OCI-LY3 (cell line): ENCODE measurements at regions not wholly inside any gene's neighbourhood (a gene's known extent, or its start where the extent isn't known, plus 50 kb on each side); places are given as distances from the start of the nearest gene placed in this dataset.
"Not testable (repeated sequence)": the region's sequence is repeated elsewhere in the genome, so short reads cannot be mapped to it uniquely, and the experiment has no call there.

Experiments
- H2AFZ ChIP-seq: fragments of 200-600, 300-600 bp; shearing (Covaris generic); 2 replicates; pipeline ENCODE4 v1.6.0; 2014; ENCODE audit warnings: antibody characterized with exemption, low read depth, low read length
- H3K27ac ChIP-seq: fragments of 200-600, 300-600 bp; sonication (generic); 2 replicates; pipeline ENCODE4 v1.5.1; 2014; ENCODE audit warnings: mild to moderate bottlenecking, low read length, moderate library complexity, mixed read lengths
- H3K27me3 ChIP-seq: fragments of 200-600, 300-600 bp; sonication (generic); 2 replicates; pipeline ENCODE4 v1.6.1; 2014; ENCODE audit warnings: low read depth, low read length, mixed read lengths
- H3K36me3 ChIP-seq: fragments of 200-600, 300-600 bp; sonication (generic); replicated peaks from 2 replicates; pipeline ENCODE3; 2014; ENCODE audit warnings: low read depth, low read length, mixed read lengths
- H3K4me1 ChIP-seq: fragments of 300-600, 200-600 bp; sonication (generic); 2 replicates; pipeline ENCODE4 v1.6.1; 2014; ENCODE audit warnings: low read length, mixed read lengths
- H3K4me2 ChIP-seq: fragments of 200-600, 300-600 bp; sonication (generic); 2 replicates; pipeline ENCODE4 v1.6.1; 2014; ENCODE audit warnings: low read length, mixed read lengths
- H3K4me3 ChIP-seq: fragments of 300-600, 200-600 bp; sonication (generic); 2 replicates; pipeline ENCODE4 v1.5.1; 2014; ENCODE audit warnings: antibody characterized with exemption, mild to moderate bottlenecking, low read length, moderate library complexity
- H3K79me2 ChIP-seq: fragments of 300-600, 200-600 bp; shearing (Covaris generic); 2 replicates; pipeline ENCODE4 v1.6.1; 2014; ENCODE audit warnings: mild to moderate bottlenecking, low read length, mixed read lengths
- H3K9ac ChIP-seq: fragments of 300-600, 200-600 bp; shearing (Covaris generic); 2 replicates; pipeline ENCODE4 v1.6.0; 2014; ENCODE audit warnings: mild to moderate bottlenecking, low read length, moderate library complexity
- H3K9me3 ChIP-seq: fragments of 200-600, 300-600 bp; shearing (Covaris generic); 2 replicates; pipeline ENCODE4 v1.6.1; 2014; ENCODE audit warnings: low read length, mixed read lengths; ENCODE audit not compliant: insufficient read depth
- H4K20me1 ChIP-seq: fragments of 200-600, 300-600 bp; sonication (generic); 2 replicates; pipeline ENCODE4 v1.6.1; 2016; ENCODE audit warnings: low read length, mixed read lengths; ENCODE audit not compliant: insufficient read depth

- H4K20me1 ChIP-seq, H2AFZ ChIP-seq, H3K9ac ChIP-seq, H3K4me2 ChIP-seq, H3K4me1 ChIP-seq, H3K4me3 ChIP-seq, H3K9me3 ChIP-seq, H3K79me2 ChIP-seq, H3K36me3 ChIP-seq, H3K27ac ChIP-seq, H3K27me3 ChIP-seq: not testable (repeated sequence)
Observed at GRCh38 chr1:206333316-206333715, 130.0 kb downstream of the SRGAP2 start.

- H3K27ac ChIP-seq, H3K27me3 ChIP-seq, H3K9ac ChIP-seq, H4K20me1 ChIP-seq, H2AFZ ChIP-seq, H3K4me3 ChIP-seq, H3K79me2 ChIP-seq, H3K36me3 ChIP-seq, H3K9me3 ChIP-seq, H3K4me2 ChIP-seq, H3K4me1 ChIP-seq: not testable (repeated sequence)
Observed at GRCh38 chr1:206333897-206334296, 130.6 kb downstream of the SRGAP2 start.

GRCh38 chr1:206334481-206334880, 131.1 kb downstream of the SRGAP2 start:
- not testable (repeated sequence) for H3K4me2 ChIP-seq

GRCh38 chr1:206335162-206335561, 131.8 kb downstream of the SRGAP2 start:
- not testable (repeated sequence) for H3K27me3 ChIP-seq, H3K79me2 ChIP-seq, H3K4me2 ChIP-seq, H2AFZ ChIP-seq, H3K4me3 ChIP-seq, H3K27ac ChIP-seq, H3K4me1 ChIP-seq, H3K36me3 ChIP-seq, H3K9ac ChIP-seq, H3K9me3 ChIP-seq, H4K20me1 ChIP-seq

More at GRCh38 chr1:206334481-206334880, 131.1 kb downstream of the SRGAP2 start:
- not testable (repeated sequence) for H3K79me2 ChIP-seq, H3K9me3 ChIP-seq, H3K27me3 ChIP-seq, H3K36me3 ChIP-seq, H3K9ac ChIP-seq, H3K4me1 ChIP-seq, H3K4me3 ChIP-seq, H4K20me1 ChIP-seq, H2AFZ ChIP-seq, H3K27ac ChIP-seq

GRCh38 chr1:206335875-206336846, 132.8 kb downstream of the SRGAP2 start:
- H2AFZ ChIP-seq, H3K4me2 ChIP-seq, H3K27ac ChIP-seq, H3K79me2 ChIP-seq, H4K20me1 ChIP-seq, H3K4me1 ChIP-seq, H3K9me3 ChIP-seq, H3K36me3 ChIP-seq, H3K4me3 ChIP-seq, H3K27me3 ChIP-seq, H3K9ac ChIP-seq: not testable (repeated sequence)

GRCh38 chr1:206337024-206337423, 133.3 kb upstream of the IKBKE start:
- not testable (repeated sequence) for H2AFZ ChIP-seq, H3K27me3 ChIP-seq, H3K4me1 ChIP-seq, H3K79me2 ChIP-seq, H3K9me3 ChIP-seq, H3K4me2 ChIP-seq, H3K4me3 ChIP-seq, H3K9ac ChIP-seq, H3K27ac ChIP-seq, H4K20me1 ChIP-seq, H3K36me3 ChIP-seq

GRCh38 chr1:206350493-206351275, 119.6 kb upstream of the IKBKE start:
- H2AFZ ChIP-seq, H3K79me2 ChIP-seq, H3K36me3 ChIP-seq, H3K27me3 ChIP-seq, H3K4me3 ChIP-seq, H3K4me1 ChIP-seq, H3K9me3 ChIP-seq, H4K20me1 ChIP-seq, H3K27ac ChIP-seq, H3K4me2 ChIP-seq, H3K9ac ChIP-seq: not testable (repeated sequence)

- H3K4me2 ChIP-seq, H3K36me3 ChIP-seq, H3K79me2 ChIP-seq, H3K4me3 ChIP-seq, H3K27ac ChIP-seq, H3K27me3 ChIP-seq, H3K9ac ChIP-seq, H4K20me1 ChIP-seq, H2AFZ ChIP-seq, H3K9me3 ChIP-seq, H3K4me1 ChIP-seq: not testable (repeated sequence)
Observed at GRCh38 chr1:206351276-206352052, 118.8 kb upstream of the IKBKE start.

GRCh38 chr1:206356310-206356709, 114.0 kb upstream of the IKBKE start:
- H3K36me3 ChIP-seq, H3K9ac ChIP-seq, H3K27ac ChIP-seq, H3K9me3 ChIP-seq, H3K4me3 ChIP-seq, H4K20me1 ChIP-seq, H2AFZ ChIP-seq, H3K4me2 ChIP-seq, H3K27me3 ChIP-seq, H3K79me2 ChIP-seq: not testable (repeated sequence)
- H3K4me1 ChIP-seq: peaks cover 10% of the 10 kb centered on the region; the same call in 1 of the 2 replicates
